ENCODE measurements at regions not wholly inside any gene's neighbourhood (a gene's known extent, or its start where the extent isn't known, plus 50 kb on each side); places are given as distances from the start of the nearest gene placed in this dataset.
"Not testable (repeated sequence)": the region's sequence is repeated elsewhere in the genome, so short reads cannot be mapped to it uniquely, and the experiment has no call there.

DNA sequence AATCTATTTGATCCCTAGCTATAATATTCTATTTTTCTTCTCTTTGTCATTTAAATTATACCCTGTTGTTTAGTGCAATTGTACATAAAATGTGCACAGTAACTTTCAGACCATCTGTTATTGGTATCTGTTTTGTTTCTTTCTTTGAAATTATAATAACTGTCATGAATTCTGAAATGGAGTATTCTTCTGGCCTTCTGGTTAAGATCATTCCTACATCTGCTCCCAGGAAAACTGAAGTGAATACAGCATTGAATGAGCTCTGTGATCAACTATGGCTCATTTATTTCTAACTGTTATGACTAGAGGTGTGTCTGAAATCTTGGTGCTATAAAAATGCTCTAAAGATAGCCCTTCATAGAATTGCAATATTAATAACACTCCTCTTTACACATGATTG, 788.4 kb upstream of the TMEFF2 start:
- Mint-ChIP-seq H3K27ac (ENCODE audit: unreplicated experiment) (no peak overlapping the region), H3K9me3 (ENCODE audit: unreplicated experiment) (no peaks in the 10 kb centered on the region), H3K4me1 (ENCODE audit: unreplicated experiment) (no peaks in the 10 kb centered on the region), H3K4me3 (ENCODE audit: unreplicated experiment) (no peak overlapping the region), H3K27me3 (ENCODE audit: unreplicated experiment) (peaks cover 11% of the 10 kb centered on the region), H3K36me3 (ENCODE audit: unreplicated experiment) (no peaks in the 10 kb centered on the region)
- DNase-seq (ENCODE audit: extremely low spot score, unreplicated experiment) = no peak
- TF ChIP-seq, protein P1, sequence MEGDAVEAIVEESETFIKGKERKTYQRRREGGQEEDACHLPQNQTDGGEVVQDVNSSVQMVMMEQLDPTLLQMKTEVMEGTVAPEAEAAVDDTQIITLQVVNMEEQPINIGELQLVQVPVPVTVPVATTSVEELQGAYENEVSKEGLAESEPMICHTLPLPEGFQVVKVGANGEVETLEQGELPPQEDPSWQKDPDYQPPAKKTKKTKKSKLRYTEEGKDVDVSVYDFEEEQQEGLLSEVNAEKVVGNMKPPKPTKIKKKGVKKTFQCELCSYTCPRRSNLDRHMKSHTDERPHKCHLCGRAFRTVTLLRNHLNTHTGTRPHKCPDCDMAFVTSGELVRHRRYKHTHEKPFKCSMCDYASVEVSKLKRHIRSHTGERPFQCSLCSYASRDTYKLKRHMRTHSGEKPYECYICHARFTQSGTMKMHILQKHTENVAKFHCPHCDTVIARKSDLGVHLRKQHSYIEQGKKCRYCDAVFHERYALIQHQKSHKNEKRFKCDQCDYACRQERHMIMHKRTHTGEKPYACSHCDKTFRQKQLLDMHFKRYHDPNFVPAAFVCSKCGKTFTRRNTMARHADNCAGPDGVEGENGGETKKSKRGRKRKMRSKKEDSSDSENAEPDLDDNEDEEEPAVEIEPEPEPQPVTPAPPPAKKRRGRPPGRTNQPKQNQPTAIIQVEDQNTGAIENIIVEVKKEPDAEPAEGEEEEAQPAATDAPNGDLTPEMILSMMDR (IDR thresholded peaks at IDR 0.05) = no peak

DNA sequence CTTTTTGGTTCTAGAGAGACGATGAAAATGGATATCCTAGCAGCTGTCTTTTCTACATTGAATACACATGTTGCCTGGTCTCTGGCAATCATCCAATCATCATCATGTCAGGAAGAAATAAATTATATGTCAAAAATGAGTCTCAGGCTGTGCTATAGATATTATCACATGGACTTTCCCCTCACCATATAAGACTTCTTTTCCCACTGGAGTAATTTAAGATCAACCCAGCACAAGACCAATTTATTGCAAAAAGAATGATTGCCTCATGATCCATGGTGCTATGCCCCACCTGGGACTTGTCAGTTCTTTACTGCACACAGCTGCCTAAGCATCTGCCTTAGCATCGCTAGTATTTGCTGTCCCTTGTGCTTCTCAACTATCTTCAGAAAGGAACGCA, 783.7 kb upstream of the TMEFF2 start:
- no peaks in the 10 kb centered on the region for H3K36me3 Mint-ChIP-seq (ENCODE audit: unreplicated experiment)
- no peaks in the 10 kb centered on the region for H3K27me3 Mint-ChIP-seq (ENCODE audit: unreplicated experiment)
- TF ChIP-seq, protein P1 (IDR thresholded peaks at IDR 0.05) = no peak
- H3K9me3 Mint-ChIP-seq (ENCODE audit: unreplicated experiment) = no peaks in the 10 kb centered on the region
- H3K4me3 Mint-ChIP-seq (ENCODE audit: unreplicated experiment) = no peak overlapping the region
- no peak for DNase-seq (ENCODE audit: extremely low spot score, unreplicated experiment)
- no peaks in the 10 kb centered on the region for H3K4me1 Mint-ChIP-seq (ENCODE audit: unreplicated experiment)
- H3K27ac Mint-ChIP-seq (ENCODE audit: unreplicated experiment) = no peak overlapping the region

DNA sequence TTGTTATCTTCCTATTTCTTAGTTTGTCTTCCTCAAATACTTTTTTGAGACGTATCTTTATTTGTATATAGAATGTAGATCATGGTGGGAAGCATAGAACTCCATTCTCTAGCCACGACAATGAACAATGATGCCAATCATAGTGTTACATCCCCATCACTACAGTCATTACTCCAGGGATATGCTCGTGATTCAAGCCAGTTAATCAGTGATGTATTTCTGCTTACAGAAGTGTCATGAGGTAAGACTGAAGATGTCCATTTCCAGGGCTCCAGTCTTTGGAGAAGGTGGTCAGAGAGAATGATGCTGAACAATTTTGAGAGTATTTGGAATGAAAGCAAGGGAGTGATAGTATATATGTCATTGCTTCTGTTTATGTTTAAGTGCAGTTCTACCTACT, 777.2 kb upstream of the TMEFF2 start:
- no peaks in the 10 kb centered on the region for H3K9me3 Mint-ChIP-seq (ENCODE audit: unreplicated experiment)
- no peak overlapping the region for H3K4me3 Mint-ChIP-seq (ENCODE audit: unreplicated experiment)
- H3K4me1 Mint-ChIP-seq (ENCODE audit: unreplicated experiment) = no peaks in the 10 kb centered on the region
- DNase-seq (ENCODE audit: extremely low spot score, unreplicated experiment) = no peak
- H3K27me3 Mint-ChIP-seq (ENCODE audit: unreplicated experiment) = peaks cover 5% of the 10 kb centered on the region
- TF ChIP-seq, protein P1 (IDR thresholded peaks at IDR 0.05) = no peak
- H3K36me3 Mint-ChIP-seq (ENCODE audit: unreplicated experiment) = no peaks in the 10 kb centered on the region
- H3K27ac Mint-ChIP-seq (ENCODE audit: unreplicated experiment) = no peak overlapping the region

DNA sequence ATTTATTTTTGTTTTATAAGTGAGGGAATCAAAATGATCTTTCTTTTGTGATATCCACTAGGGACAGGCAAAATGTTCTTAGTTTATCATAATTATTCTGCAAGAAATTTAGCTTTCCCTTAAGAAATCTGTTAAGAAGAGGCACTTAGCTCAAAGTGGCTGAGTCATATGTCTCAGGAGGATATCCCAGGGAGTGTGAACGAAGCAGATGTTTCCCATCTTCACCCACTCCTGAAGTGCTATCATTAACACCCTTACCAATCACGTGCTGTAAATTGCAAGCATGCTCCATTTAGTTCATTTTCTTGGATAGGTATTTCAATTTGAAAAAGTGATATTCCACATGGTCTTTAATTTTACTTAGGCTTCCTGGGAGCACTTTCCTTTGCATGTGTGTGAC, 774.3 kb upstream of the TMEFF2 start:
- TF ChIP-seq, protein P1 (IDR thresholded peaks at IDR 0.05) = no peak
- Mint-ChIP-seq H3K4me1 (ENCODE audit: unreplicated experiment) (no peaks in the 10 kb centered on the region), H3K27me3 (ENCODE audit: unreplicated experiment) (peaks cover 5% of the 10 kb centered on the region), H3K36me3 (ENCODE audit: unreplicated experiment) (no peaks in the 10 kb centered on the region), H3K4me3 (ENCODE audit: unreplicated experiment) (no peak overlapping the region), H3K27ac (ENCODE audit: unreplicated experiment) (no peak overlapping the region), H3K9me3 (ENCODE audit: unreplicated experiment) (no peaks in the 10 kb centered on the region)
- DNase-seq (ENCODE audit: extremely low spot score, unreplicated experiment) = no peak

GRCh38 chr2:192960945-192961344, 766.2 kb upstream of the TMEFF2 start:
- no peak for DNase-seq (ENCODE audit: extremely low spot score, unreplicated experiment)
- Mint-ChIP-seq H3K4me1 (ENCODE audit: unreplicated experiment) (no peaks in the 10 kb centered on the region), H3K27me3 (ENCODE audit: unreplicated experiment) (no peaks in the 10 kb centered on the region), H3K4me3 (ENCODE audit: unreplicated experiment) (no peak overlapping the region), H3K27ac (ENCODE audit: unreplicated experiment) (no peak overlapping the region), H3K9me3 (ENCODE audit: unreplicated experiment) (peaks cover 3% of the 10 kb centered on the region), H3K36me3 (ENCODE audit: unreplicated experiment) (no peaks in the 10 kb centered on the region)
- TF ChIP-seq, protein P1 (IDR thresholded peaks at IDR 0.05) = no peak

DNA sequence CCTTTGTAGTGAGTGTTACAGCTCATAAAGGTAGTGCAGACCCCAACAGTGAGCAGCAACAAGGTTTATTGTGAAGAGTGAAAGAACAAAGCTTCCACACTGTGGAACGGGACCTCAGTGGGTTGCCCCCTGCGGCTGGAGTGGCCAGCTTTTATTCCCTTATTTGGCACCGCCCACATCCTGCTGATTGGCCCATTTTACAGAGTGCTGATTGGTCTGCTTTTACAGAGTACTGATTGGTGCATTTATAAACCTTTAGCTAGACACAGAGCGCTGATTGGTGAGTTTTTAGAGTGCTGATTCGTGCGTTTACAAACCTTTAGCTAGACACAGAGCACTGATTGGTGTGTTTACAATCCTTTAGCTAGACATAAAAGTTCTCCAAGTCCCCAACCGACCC, 763.9 kb upstream of the TMEFF2 start:
- H3K9me3 Mint-ChIP-seq (ENCODE audit: unreplicated experiment); H3K27ac Mint-ChIP-seq (ENCODE audit: unreplicated experiment); DNase-seq (ENCODE audit: extremely low spot score, unreplicated experiment); H3K4me1 Mint-ChIP-seq (ENCODE audit: unreplicated experiment); H3K4me3 Mint-ChIP-seq (ENCODE audit: unreplicated experiment); H3K27me3 Mint-ChIP-seq (ENCODE audit: unreplicated experiment); H3K36me3 Mint-ChIP-seq (ENCODE audit: unreplicated experiment): not testable (repeated sequence)

Measured in osteocyte (in vitro differentiated cells).